HFFc6 (cell line): ENCODE measurements at regions not wholly inside any gene's neighbourhood (a gene's known extent, or its start where the extent isn't known, plus 50 kb on each side); places are given as distances from the start of the nearest gene placed in this dataset.

Experiments
- DNase-seq: peaks from one replicate; pipeline ENCODE4 v3.0.0-alpha.2; 2018
- H3K27ac Mint-ChIP-seq: 2 replicates; pipeline ENCODE4 v1.8.0; 2020; ENCODE audit warnings: mild to moderate bottlenecking, mixed read lengths
- H3K27me3 Mint-ChIP-seq: 2 replicates; pipeline ENCODE4 v1.8.0; 2021; ENCODE audit warnings: mild to moderate bottlenecking, moderate library complexity, mixed read lengths; ENCODE audit not compliant: insufficient read depth
- H3K36me3 Mint-ChIP-seq: 2 replicates; pipeline ENCODE4 v1.8.0; 2021; ENCODE audit warnings: low read depth, mixed read lengths
- H3K4me1 Mint-ChIP-seq: 2 replicates; pipeline ENCODE4 v1.8.0; 2020; ENCODE audit warnings: low read depth, mixed read lengths
- H3K4me3 Mint-ChIP-seq: 2 replicates; pipeline ENCODE4 v1.8.0; 2020; ENCODE audit warnings: mild to moderate bottlenecking, moderate library complexity, mixed read lengths
- H3K9me3 Mint-ChIP-seq: 2 replicates; pipeline ENCODE4 v1.8.0; 2020; ENCODE audit warnings: mild to moderate bottlenecking, mixed read lengths
- TF ChIP-seq, protein P1 (sequence below): fragments of 200-600 bp; sonication (generic); IDR thresholded peaks from 2 replicates; pipeline ENCODE4 v1.5.0; 2021; ENCODE audit warnings: antibody characterized with exemption, mild to moderate bottlenecking

- Mint-ChIP-seq H3K27me3 (no peaks in the 10 kb centered on the region; the same call in 1 of the 2 replicates), H3K27ac (no peak overlapping the region), H3K4me3 (no peak overlapping the region), H3K4me1 (no peaks in the 10 kb centered on the region), H3K9me3 (peaks cover 14% of the 10 kb centered on the region; the same call in 1 of the 2 replicates), H3K36me3 (no peaks in the 10 kb centered on the region)
- TF ChIP-seq, protein P1, sequence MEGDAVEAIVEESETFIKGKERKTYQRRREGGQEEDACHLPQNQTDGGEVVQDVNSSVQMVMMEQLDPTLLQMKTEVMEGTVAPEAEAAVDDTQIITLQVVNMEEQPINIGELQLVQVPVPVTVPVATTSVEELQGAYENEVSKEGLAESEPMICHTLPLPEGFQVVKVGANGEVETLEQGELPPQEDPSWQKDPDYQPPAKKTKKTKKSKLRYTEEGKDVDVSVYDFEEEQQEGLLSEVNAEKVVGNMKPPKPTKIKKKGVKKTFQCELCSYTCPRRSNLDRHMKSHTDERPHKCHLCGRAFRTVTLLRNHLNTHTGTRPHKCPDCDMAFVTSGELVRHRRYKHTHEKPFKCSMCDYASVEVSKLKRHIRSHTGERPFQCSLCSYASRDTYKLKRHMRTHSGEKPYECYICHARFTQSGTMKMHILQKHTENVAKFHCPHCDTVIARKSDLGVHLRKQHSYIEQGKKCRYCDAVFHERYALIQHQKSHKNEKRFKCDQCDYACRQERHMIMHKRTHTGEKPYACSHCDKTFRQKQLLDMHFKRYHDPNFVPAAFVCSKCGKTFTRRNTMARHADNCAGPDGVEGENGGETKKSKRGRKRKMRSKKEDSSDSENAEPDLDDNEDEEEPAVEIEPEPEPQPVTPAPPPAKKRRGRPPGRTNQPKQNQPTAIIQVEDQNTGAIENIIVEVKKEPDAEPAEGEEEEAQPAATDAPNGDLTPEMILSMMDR: no peak
- DNase-seq: no peak
These were observed 927.7 kb downstream of the ROBO2 start for GRCh38 chr3:77967621-77968020.

DNA sequence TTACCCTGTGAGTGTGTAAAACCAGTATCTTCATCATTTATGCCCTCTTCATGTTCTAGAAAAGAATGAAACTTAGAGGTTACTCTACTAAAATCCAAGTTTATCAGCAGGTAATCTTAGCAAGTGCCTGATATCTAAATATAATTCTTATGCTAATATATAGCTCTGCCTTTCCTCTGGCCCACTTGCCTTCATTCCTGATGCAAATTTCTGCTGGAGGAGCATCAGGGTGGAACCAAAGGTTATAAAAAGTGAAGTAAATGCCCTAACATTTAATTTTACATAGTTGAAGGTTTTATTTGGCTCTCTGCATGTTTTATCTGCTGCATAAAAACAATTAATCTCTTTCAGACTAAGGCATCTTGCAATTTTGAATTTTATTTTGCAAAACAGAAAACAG is 936.2 kb downstream of the ROBO2 start:
- Mint-ChIP-seq H3K4me1 (no peaks in the 10 kb centered on the region), H3K36me3 (no peaks in the 10 kb centered on the region), H3K27ac (no peak overlapping the region), H3K9me3 (no peaks in the 10 kb centered on the region), H3K27me3 (no peaks in the 10 kb centered on the region), H3K4me3 (no peak overlapping the region)
- TF ChIP-seq, protein P1: no peak
- no peak for DNase-seq

GRCh38 chr3:78003090-78003489 is 963.2 kb downstream of the ROBO2 start:
- H3K4me1 Mint-ChIP-seq: no peaks in the 10 kb centered on the region
- no peaks in the 10 kb centered on the region for H3K36me3 Mint-ChIP-seq
- TF ChIP-seq, protein P1: no peak
- no peak overlapping the region for H3K4me3 Mint-ChIP-seq
- no peak for DNase-seq
- H3K27me3 Mint-ChIP-seq: no peaks in the 10 kb centered on the region
- H3K27ac Mint-ChIP-seq: no peak overlapping the region
- H3K9me3 Mint-ChIP-seq: peaks cover 9% of the 10 kb centered on the region; the same call in 1 of the 2 replicates

GRCh38 chr3:78004571-78004970 is 964.7 kb downstream of the ROBO2 start:
- Mint-ChIP-seq H3K9me3 (peaks cover 14% of the 10 kb centered on the region; the same call in 1 of the 2 replicates), H3K4me1 (no peaks in the 10 kb centered on the region), H3K4me3 (no peak overlapping the region), H3K36me3 (no peaks in the 10 kb centered on the region), H3K27ac (no peak overlapping the region), H3K27me3 (no peaks in the 10 kb centered on the region; the same call in 1 of the 2 replicates)
- TF ChIP-seq, protein P1: no peak
- no peak for DNase-seq

- no peak overlapping the region for H3K27ac Mint-ChIP-seq
- no peaks in the 10 kb centered on the region; the same call in 1 of the 2 replicates for H3K27me3 Mint-ChIP-seq
- H3K4me3 Mint-ChIP-seq: no peak overlapping the region
- H3K36me3 Mint-ChIP-seq: no peaks in the 10 kb centered on the region
- H3K4me1 Mint-ChIP-seq: no peaks in the 10 kb centered on the region
- no peak for DNase-seq
- TF ChIP-seq, protein P1: no peak
- peaks cover 12% of the 10 kb centered on the region; the same call in 1 of the 2 replicates for H3K9me3 Mint-ChIP-seq
These were observed 973.8 kb downstream of the ROBO2 start for GRCh38 chr3:78013653-78014052.

DNA sequence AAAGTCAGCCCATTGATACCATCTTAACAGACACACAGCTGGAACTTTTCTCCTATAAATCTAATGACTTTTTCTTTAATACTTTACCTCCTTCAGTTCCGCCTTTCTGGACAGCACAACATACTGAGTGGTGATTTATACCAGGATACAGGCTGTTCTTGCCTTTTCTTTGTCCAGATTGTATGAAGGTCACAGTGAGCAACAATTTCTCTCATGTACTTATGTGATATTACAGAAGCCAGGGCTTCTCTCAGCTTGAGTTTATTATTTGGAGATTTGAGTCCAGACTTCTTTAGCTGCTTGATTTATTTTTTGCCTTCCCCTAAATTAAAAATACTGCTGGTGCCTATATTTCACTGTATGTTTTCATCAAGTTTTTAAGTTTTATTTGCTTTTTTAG is 976.0 kb downstream of the ROBO2 start:
- Mint-ChIP-seq H3K4me1 (no peaks in the 10 kb centered on the region), H3K4me3 (no peak overlapping the region), H3K27me3 (no peaks in the 10 kb centered on the region), H3K36me3 (no peaks in the 10 kb centered on the region), H3K27ac (no peak overlapping the region), H3K9me3 (peaks cover 9% of the 10 kb centered on the region; the same call in 1 of the 2 replicates)
- TF ChIP-seq, protein P1: no peak
- no peak for DNase-seq
